HG03460 (cell line): ENCODE measurements at regions not wholly inside any gene's neighbourhood (a gene's known extent, or its start where the extent isn't known, plus 50 kb on each side); places are given as distances from the start of the nearest gene placed in this dataset.
"Not testable (repeated sequence)": the region's sequence is repeated elsewhere in the genome, so short reads cannot be mapped to it uniquely, and the experiment has no call there.

Source experiments
- ATAC-seq: cut with Tn5 transposase; IDR thresholded peaks from one replicate; pipeline ENCODE4 v1.9.1; 2021; ENCODE audit not compliant: unreplicated experiment

DNA sequence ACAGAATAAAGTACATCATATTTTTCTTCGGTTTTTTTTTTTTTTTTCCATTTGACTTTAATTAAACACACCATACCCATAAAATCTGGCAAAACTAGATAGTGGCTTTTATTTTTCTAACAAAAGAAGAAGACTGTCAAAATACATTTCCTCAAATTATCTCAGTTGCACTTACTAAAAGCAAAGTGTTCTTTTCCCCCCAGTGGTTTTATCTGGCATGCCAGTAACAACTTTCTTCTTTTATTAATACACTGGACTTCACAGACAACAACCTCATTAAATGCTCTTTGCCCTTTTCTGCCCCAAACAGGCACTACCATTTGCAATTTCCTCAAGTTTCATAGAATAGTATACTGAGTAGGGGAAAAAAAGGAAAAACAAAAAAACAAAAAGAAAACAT lies 1792.3 kb downstream of the EFNA5 start:
- no peak for ATAC-seq

DNA sequence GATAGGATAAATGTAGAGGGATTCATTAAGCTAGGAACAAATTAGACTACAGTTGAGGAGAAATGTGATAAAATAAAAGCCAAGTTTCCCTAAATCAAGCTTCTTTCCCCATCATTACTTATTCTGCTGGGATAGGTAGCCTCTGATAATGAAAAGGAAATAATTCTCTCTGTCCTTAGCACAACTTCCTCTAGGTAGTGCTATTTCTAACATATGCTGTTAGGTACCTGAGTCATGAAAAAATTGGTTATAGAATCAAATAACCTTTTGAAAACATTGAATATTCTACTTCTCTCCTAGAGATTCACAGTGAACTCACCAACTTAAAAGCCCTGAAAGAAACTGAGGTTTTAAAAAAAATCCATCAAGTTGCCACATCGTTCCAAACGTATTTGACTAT lies 1793.1 kb downstream of the EFNA5 start:
- ATAC-seq = no peak

DNA sequence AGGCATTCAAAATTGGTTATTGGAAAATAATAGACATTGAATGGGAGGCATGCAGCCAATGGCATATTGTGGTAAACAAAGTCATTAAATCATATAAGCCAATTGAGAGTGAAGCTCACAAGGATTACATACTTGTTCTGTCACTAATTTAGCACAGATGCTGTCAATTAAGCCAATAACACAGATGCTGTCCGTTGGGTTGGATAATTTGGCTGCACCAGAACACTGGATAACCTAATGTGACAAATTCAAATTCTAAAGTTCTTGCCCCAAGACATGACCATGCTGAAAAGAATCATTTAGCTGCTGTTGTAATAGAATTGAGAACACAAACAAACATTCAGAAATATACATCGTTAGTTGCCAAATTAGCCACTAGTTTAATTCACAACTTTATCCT lies 1796.4 kb downstream of the EFNA5 start:
- ATAC-seq = no peak

DNA sequence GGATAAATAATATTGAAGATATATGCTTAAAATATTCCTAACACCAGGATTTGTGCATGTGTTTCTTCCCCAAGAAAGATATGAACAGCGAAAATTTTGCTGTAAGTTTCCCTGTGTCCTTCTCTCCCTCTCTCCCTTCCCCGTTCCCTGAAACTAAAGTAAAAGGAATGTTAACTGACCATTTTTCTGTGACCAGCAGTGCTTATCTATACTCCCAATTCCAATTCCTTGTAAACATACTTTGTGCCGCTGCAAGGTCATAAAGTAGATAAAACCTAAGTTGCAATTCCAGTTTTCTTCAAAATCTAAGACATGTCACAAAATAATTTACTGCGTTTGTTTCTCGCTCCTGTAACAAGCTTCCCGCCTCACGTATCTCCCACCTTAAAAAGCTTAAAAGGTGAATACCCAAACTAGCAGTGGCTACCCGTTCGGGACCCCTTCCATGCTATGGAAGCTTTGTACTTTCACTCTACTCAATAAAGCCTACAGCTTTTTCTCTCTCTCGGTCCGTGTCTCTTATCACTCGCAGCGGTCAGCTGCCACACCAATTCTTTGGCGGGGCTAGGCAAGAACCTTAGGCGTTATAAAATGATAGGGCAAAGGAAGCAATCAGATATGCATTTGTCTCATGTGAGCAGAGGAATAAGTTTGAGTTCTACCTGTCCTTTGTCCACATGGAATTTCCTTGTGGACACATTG lies 1798.0 kb downstream of the EFNA5 start:
- ATAC-seq = no peak

DNA sequence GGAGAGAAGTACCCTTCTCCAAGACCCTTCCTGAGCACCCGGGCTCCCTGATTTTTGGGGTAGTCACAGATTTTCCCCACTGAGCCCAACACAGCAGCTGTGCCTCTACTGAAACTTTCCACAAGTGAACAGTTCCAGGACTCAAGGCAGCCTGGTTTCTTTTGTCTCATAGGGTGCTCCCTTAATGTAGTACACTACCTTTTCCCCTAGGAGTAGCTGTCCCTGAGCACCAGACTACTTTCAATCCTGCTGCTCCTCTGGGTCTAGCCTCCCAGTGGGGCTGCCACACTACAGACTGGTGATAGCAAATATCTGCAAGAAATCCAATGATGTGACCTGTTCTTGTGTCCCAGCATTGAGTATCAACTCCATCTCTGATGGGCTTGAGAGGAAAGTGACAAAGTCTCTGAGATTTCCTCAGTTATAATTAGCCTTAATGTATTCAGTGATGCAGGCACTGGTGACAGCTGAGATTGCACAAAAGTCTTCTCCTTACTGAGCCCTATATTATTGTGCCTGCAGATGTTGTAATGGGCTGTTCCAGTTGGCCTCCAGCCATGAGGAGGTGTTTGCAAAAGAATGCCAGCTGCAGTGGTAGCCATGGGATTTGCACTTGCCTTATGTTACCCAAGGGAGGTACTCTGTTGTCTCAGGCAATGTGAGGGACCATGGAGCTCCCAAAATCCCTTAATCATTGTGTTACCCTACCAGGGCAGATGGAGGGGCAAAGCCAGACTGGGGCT lies 1802.5 kb downstream of the EFNA5 start:
- ATAC-seq = no peak

DNA sequence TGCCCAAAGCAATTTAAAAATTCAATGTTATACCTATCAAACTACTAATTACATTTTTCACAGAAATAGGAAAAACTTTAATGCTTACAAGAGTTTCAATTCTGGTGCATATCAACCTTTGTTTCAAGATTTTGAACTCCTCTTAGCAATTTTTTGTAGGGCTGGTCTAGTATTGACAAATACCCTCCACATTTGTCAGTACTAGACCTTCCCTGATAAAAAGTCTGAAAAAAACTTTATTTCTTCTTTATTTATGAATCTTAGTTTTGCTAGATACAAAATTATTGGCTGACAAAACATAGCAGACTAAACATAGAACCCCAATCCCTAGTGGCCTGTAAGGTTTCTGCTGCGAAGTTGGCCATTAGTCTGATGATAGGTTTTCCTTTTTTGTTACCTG lies 1804.9 kb downstream of the EFNA5 start:
- ATAC-seq = no peak

DNA sequence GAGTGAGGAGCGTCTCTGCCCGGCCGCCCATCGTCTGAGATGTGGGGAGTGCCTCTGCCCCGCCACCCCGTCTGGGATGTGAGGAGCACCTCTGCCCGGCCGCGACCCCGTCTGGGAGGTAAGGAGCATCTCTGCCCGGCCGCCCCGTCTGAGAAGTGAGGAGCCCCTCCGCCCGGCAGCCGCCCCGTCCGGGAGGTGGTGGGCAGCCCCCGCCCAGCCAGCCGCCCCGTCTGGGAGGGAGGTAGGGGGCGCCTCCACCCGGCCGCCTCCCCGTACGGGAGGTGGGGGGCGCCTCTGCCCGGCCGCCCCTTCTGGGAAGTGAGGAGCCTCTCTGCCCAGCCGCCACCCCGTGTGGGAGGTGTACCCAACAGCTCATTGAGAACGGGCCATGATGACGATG lies 1811.4 kb downstream of the EFNA5 start:
- ATAC-seq = not testable (repeated sequence)

DNA sequence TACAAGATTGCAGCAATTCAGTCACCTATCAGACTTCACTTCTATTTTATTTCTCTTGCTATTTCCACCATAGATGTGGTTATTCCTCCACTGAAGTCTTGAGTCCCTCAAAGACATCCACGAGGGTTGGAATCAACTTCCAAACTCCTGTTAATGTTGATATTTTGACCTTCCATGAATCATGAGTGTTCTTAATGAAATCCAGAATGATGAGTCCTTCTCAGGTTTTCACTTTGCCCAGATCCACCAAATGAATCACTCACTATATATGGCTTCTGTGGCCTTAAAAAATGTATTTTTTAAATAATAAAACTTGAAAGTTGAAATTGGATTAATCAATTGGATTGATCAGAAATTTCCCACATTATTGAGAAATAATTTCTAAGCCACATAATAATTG lies 1821.0 kb downstream of the EFNA5 start:
- ATAC-seq = no peak

DNA sequence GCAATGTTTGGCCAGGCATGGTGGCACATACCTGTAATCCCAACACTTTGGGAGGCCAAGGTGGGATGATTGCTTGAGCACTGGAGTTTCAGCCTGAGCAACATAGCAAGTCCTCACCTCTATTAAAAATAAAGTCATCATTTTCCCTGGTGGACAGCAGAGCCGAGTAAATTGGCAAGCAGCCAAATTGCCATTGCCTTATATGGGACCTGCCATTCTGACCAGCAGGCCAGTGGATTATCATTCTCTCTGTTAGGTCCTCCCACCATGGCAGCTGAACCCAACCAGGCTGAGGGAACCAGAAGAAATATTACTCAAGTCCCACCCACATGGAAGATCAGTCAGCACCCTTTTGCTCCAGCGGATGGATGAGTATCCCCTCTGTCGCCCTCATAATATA lies 1829.9 kb downstream of the EFNA5 start:
- no peak for ATAC-seq

DNA sequence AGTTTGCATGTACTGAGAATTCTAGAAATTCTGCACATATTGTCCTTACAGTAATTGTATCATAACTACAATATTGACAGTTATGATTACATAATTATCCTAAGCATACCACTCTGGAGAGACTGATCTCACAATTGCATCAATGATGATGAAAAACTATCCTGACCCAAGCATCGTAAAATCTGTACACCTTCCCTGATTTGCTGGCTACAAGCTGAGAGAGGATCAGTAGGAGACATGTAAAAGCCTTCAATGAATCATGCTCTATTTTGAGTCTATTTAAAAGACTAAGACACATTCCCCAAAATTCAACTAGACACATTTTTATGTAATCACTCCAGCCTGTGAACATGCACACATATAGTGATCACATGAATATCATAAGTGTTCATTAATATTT lies 1833.8 kb downstream of the EFNA5 start:
- ATAC-seq = no peak

DNA sequence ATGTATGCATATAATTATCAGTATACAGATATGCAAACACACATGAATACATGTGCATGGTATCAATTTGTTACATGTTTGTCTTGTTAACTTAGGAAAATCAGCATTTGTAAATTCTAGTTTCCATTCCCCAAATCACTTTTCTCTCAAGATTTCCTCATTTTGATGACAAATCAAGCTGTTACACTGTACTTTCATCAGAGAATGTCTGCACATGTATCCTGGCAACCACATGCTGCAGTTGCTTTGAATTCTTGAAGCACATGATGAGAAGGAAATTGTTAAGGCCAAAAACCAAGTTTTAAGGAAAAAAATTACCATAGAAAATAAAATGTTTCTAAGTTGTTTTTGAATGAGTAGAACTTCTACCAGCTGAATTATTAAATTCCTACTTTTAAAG lies 1834.5 kb downstream of the EFNA5 start:
- ATAC-seq = no peak

DNA sequence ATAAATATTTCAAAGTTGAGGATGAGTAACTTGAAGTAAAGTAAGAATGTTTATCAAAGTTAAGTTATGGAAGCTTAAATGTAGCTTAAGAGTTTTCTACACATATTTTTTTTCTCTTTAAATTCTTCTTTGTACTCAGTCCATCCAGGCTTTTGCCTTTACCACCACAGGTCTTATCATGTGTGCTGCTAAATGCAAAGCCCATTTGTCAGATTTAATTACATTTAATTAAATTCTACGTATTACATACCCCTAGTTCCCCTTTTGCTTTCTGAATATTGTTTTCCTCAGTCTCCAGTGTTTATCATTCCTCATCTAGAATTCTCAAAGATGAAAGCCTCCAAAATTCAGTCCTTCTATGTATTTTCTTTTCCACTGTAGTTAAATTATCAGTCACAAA lies 1841.9 kb downstream of the EFNA5 start:
- ATAC-seq = no peak

DNA sequence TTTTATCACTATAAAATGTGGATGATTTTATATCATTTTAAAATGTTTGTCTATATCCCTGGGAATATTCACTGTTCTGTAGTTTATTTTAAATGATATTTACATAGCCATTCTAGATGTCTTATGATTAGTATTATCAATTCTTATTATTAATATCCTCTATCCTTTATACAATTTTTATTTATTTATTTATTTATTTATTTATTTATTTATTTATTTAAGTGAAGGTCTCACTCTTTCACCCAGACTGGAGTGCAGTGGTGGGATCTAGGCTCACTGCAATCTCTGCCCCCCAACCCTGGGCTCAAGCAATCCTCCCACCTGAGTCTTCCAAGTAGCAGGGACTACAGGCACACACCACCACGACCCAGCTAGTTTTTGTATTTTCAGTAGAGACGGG lies 1848.9 kb downstream of the EFNA5 start:
- no peak for ATAC-seq

DNA sequence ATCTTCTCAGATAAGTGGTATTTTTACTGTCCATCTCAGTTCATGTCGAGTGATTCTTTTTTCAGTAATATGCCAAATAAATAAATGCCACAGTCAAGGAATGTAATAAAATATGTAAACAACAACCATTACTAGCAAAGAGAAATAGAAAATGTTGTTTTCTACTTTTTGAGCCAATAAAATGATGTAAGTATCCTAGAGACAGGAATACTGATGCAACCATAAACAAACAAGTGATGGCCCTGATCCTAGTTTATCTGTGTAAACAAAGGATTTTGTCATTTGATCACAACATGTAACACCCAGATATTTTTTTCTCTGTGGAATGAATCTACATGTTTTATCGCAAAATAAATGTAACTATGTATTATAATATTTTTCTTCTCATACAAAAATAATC lies 1852.8 kb downstream of the EFNA5 start:
- no peak for ATAC-seq

DNA sequence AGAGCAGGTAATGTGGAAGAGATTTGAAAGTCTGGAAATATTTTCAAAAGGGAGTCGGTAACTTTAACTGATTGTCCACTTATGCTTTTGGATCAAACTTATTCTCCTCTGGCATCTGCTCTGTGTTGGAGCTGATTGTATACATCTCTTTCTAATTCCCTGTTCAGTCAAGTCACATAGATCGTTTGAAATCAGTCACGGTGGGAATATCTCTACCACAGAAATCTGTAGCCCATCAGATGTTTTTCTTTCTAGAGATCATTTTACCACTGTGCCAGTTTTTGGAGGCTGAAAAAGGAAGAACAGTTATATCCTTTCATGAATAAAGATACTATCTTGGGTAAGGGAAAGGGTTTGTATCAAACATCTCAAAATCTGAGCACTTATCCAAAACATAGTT lies 1853.3 kb downstream of the EFNA5 start:
- ATAC-seq = no peak

DNA sequence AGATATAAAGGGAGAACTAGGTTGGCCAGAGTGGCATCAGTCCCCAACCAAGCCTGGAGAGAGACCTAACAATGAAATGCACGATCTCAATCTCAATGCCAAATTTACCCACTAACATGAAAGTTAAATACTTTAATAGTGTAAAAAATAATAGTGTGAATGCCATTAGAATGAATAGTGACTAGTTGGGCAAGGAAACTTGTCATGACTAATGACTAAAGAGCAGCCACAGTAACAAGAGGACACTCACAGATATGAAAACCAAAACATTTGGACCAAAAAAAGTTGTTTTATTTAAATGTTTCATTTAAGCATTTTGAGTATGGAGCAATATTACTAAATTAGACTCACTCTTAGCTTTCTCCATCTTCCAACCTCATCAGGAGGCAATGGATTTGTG lies 1853.8 kb downstream of the EFNA5 start:
- ATAC-seq = no peak

DNA sequence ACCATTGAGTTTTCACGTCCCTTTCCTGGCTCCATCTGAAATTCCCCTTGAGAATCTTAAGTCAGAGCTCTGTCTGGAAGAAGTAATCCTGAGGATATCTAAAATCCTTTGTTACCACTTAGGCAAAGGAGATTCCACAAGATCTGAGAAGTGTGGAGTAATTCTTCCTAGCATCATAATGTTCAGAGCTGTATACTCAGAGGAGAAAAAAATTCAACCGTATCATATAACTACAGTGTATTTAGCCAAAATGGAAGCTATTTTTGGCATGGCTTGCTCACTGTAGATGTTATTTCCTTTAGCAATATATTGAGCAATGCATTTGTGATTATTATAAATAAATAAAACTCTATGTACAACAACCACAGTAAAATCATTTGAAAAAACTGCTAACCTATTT lies 1858.4 kb downstream of the EFNA5 start:
- ATAC-seq = no peak

DNA sequence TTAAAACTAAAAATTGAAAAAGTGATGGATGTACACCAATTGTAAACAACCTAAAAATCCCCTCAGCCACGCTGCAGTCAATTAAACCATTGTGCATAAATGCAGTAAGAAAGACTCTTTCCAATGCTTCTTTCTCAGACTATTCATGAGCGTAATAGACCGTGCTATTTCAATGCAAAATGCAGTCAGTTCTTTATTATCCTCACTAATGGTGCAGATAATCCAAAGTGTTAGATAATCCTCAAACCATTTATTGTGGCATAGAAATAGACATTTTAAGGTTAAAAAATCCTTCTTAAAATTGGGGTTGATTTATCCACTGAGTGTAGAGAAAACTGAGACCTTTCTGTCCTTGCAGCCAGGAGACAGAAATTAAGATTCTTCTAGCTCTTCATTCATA lies 1862.8 kb downstream of the EFNA5 start:
- no peak for ATAC-seq

DNA sequence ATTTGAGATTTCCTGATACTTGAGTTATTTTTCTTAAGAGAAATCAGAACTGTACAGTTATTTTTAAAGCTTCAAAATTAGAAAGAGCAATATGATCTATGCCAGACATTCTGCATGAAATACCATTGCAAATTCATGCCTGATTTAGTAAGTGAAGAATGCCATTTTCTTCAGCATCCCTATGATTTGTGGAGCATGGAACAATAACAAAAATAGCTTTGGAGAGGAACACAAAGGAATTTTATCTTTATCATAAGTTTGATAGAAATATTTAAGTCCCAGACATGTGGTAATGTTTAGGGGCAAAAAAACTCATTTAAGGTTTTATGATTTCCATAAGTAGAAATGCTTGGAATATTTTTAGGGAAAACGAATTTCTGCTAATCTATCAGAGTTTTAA lies 1863.4 kb downstream of the EFNA5 start:
- no peak for ATAC-seq

DNA sequence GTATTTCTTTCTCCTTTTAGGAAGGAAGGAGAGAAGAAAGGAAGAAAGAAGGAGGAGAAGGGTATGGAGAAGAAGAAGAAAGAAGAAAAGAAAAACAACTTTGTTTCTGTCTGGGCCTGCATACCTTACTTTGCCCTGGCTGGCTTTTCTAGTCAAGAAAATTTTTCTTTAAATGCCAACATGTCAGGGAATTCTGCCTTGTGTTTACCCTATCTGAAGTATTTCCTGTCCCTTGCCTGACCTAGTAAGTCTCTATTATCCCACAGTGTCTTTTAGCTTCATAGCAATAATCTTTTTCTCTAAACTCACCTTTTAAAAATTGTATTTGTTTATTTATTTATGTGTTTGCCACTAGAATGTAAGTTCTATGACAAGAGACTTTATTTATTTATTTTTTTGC lies 1864.1 kb downstream of the EFNA5 start:
- ATAC-seq = no peak

DNA sequence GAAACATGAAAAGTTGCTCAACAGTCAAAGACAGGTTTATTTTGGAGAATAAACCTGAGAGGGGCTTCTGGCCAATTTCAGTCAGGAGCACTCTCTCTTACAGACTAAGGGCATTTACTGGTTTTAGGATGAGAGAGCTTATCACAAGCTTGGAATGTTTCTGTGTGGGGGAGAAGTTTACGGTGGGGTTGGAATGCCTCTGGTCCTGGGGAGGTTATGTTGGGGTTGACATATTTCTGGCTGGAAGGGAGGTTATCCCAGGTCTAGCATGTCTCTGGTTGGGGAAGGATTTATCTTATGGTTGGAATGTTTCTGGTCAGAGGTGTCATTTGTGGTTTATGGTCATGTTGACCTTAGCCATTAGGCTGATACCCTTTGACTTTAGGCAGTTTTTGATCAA lies 1867.3 kb downstream of the EFNA5 start:
- no peak for ATAC-seq

DNA sequence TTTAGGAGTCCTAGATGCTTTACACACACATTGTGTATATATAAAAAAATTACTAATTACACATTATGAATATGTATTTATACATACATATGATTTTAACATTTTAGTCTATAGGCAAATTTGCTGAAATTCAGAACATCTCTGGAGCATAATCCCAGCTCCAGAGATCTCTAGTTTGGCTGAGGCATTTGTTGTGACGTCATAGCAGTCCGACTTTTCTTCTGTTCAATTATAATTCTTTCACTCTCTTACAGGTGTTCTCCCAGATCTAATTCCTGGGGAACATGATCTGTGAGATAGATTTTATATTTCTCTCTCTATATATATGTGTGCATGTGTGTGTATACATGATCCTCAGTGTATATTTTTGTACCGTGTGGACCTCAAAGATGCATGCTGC lies 1876.2 kb downstream of the EFNA5 start:
- no peak for ATAC-seq

DNA sequence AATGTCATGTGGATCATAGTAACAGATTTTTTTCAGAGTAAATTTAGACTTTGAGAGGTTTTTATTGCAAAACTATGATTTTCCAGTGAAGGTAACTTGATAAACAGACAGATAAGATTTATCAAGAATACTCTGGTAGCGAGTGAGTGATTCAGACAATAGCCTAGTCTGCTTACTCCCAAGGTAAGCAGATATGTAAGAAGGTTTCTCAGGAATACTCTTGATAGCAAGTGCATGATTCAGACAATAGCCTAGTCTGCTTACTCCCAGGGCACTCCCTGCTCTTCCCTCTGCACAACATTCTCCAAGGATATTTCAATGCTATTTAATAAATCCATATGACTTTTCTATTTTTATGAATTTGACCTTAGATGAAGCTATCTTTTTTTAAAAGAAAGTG lies 1881.5 kb downstream of the EFNA5 start:
- no peak for ATAC-seq
